K562 (cell line): ENCODE measurements at regions not wholly inside any gene's neighbourhood (a gene's known extent, or its start where the extent isn't known, plus 50 kb on each side); places are given as distances from the start of the nearest gene placed in this dataset.

Experiments
- ATAC-seq: fragments of 200-7000 bp; cut with Tn5 transposase; 3 replicates; pipeline ENCODE4 v1.9.1; 2020; ENCODE audit warnings: moderate library complexity
- BruUV-seq: library from RNA; stranded (reverse); fragments of 400-500 nt; replicated peaks from 2 replicates; lab custom pipeline; 2021; lab: Mats Ljungman, UMichigan
- CTCF ChIA-PET: fragments of 300-600 bp; formaldehyde crosslinking; extraction: SDS; loops from one replicate; lab custom pipeline; 2021; ENCODE audit warnings: low intra/inter-chr PET ratio; lab: Yijun Ruan, JAX
- POLR2A ChIA-PET: fragments of 300-600, 350-650 bp; sonication (Branson Sonifier 250); formaldehyde crosslinking; extraction: SDS; loops from one replicate; lab custom pipeline; 2021; ENCODE audit warnings: antibody characterized with exemption, inconsistent platforms; lab: Yijun Ruan, JAX
- DNase-seq, 4 experiments: peaks; one replicate each; pipeline versions ENCODE4 v3.0.0 to v3.0.0-alpha.2; 2011 to 2018; ENCODE audit warnings: low spot score in 3 of 4, mixed read lengths in 3 of 4; ENCODE audit errors: extremely low read depth in 1 of 4
- FAIRE-seq: peaks from 2 replicates; lab custom pipeline; 2011; peaks lifted over from hg19 to GRCh38; lab: Jason Lieb, UNC
- H2AFZ ChIP-seq: 2 replicates; pipeline ENCODE4 v1.6.0; 2011; ENCODE audit warnings: low read depth, low read length, control low read depth, inconsistent platforms
- H3K27ac ChIP-seq: fragments of 200-600 bp; 3 replicates; pipeline ENCODE4 v1.8.0; 2011; ENCODE audit warnings: low read depth, mild to moderate bottlenecking, control low read depth, inconsistent platforms, low read length, moderate library complexity, mixed read lengths; ENCODE audit errors: extremely low read depth
- H3K27me3 ChIP-seq, 2 experiments: fragments of 300-600 bp in 1 of 2; 2 replicates in 1 of 2; 3 replicates in 1 of 2; pipeline versions ENCODE4 v1.6.0 to v1.8.0; 2011; ENCODE audit warnings: inconsistent platforms in 2 of 2, low read length in 2 of 2, mild to moderate bottlenecking in 1 of 2, mixed read lengths in 1 of 2, moderate library complexity in 1 of 2; ENCODE audit not compliant: control insufficient read depth in 2 of 2, insufficient read depth in 2 of 2
- H3K36me3 ChIP-seq: fragments of 300-600 bp; 3 replicates; pipeline ENCODE4 v1.8.0; 2011; ENCODE audit warnings: mild to moderate bottlenecking, low read length, inconsistent platforms; ENCODE audit not compliant: control insufficient read depth, insufficient read depth
- H3K4me1 ChIP-seq, 2 experiments: fragments of 200-600 bp in 1 of 2; replicated peaks in 1 of 2; 2 replicates in 1 of 2; 3 replicates in 1 of 2; pipeline versions ENCODE4 v1.5.1 to v1.8.0; 2011; ENCODE audit warnings: inconsistent platforms in 2 of 2, low read length in 2 of 2, mild to moderate bottlenecking in 1 of 2, mixed read lengths in 1 of 2, moderate library complexity in 1 of 2; ENCODE audit not compliant: control insufficient read depth in 2 of 2, insufficient read depth in 2 of 2
- H3K4me2 ChIP-seq: 2 replicates; pipeline ENCODE4 v1.6.1; 2011; ENCODE audit warnings: low read length, control low read depth, inconsistent platforms, mixed read lengths; ENCODE audit not compliant: insufficient read depth
- H3K4me3 ChIP-seq: fragments of 200-600 bp; sonication (generic), shearing (Covaris generic); 2 replicates; pipeline ENCODE4 v1.5.1; 2016; ENCODE audit warnings: control low read depth, inconsistent platforms
- H3K79me2 ChIP-seq: fragments of 200-600 bp; 3 replicates; pipeline ENCODE4 v1.8.0; 2011; ENCODE audit warnings: low read length, inconsistent platforms; ENCODE audit not compliant: control insufficient read depth, insufficient read depth
- H3K9ac ChIP-seq, 2 experiments: 2 replicates each; pipeline versions ENCODE4 v1.6.0 to v1.6.1; 2011; ENCODE audit warnings: low read depth in 2 of 2, low read length in 2 of 2, control low read depth in 1 of 2, inconsistent platforms in 1 of 2, mild to moderate bottlenecking in 1 of 2, mixed read lengths in 1 of 2; ENCODE audit not compliant: insufficient read depth in 1 of 2
- H3K9me1 ChIP-seq: one replicate; pipeline ENCODE4 v1.6.0; 2011; ENCODE audit warnings: inconsistent platforms, mild to moderate bottlenecking, low read length, moderate library complexity; ENCODE audit not compliant: control insufficient read depth, insufficient read depth
- H3K9me3 ChIP-seq: replicated peaks from 2 replicates; pipeline ENCODE4 v1.5.1; 2011; ENCODE audit warnings: low read depth, low read length, inconsistent platforms; ENCODE audit not compliant: control insufficient read depth, insufficient read depth
- H4K20me1 ChIP-seq: replicated peaks from 2 replicates; pipeline ENCODE4 v1.6.1; 2011; ENCODE audit warnings: low read length, inconsistent platforms, mixed read lengths; ENCODE audit not compliant: control insufficient read depth, insufficient read depth
- EP300 ChIP-seq: IDR thresholded peaks from 2 replicates; pipeline ENCODE4 v1.6.1; 2012; ENCODE audit warnings: low read length, improper control_type of control experiment
- JUND ChIP-seq, 2 experiments: IDR thresholded peaks; 2 replicates in 1 of 2; 3 replicates in 1 of 2; pipeline ENCODE4 v1.6.1; 2011; ENCODE audit warnings: borderline replicate concordance in 2 of 2, low read depth in 2 of 2, low read length in 2 of 2, improper control_type of control experiment in 1 of 2, missing biosample characterization in 1 of 2, missing genetic modification characterization in 1 of 2, missing genetic modification reagents in 1 of 2
- MYC ChIP-seq, 2 experiments: fragments of 250-450 bp in 1 of 2; sonication (Bioruptor Pico) in 1 of 2; IDR thresholded peaks; 2 replicates each; pipeline versions ENCODE4 v1.5.1 to v1.6.1; 2012 to 2021; ENCODE audit warnings: low read depth in 2 of 2, borderline replicate concordance in 1 of 2, improper control_type of control experiment in 1 of 2, low read length in 1 of 2, mild to moderate bottlenecking in 1 of 2, moderate library complexity in 1 of 2
- NFATC3 ChIP-seq: fragments of 450-650 bp; IDR thresholded peaks from 2 replicates; pipeline ENCODE4 v1.6.1; 2017; ENCODE audit warnings: mild to moderate bottlenecking
- NRF1 ChIP-seq, 2 experiments: fragments of 450-650 bp; IDR thresholded peaks in 1 of 2; conservative IDR thresholded peaks in 1 of 2; 2 replicates each; pipeline ENCODE4 v1.6.1; 2014; ENCODE audit warnings: mild to moderate bottlenecking in 2 of 2
- POLR3A ChIP-seq: IDR thresholded peaks from 2 replicates; pipeline ENCODE4 v1.6.1; 2011; ENCODE audit warnings: borderline replicate concordance, mild to moderate bottlenecking, moderate library complexity; ENCODE audit not compliant: insufficient read length, insufficient read depth; ENCODE audit errors: extremely low read depth
- PTRF ChIP-seq: fragments of 450-650 bp; IDR thresholded peaks from 2 replicates; pipeline ENCODE4 v1.6.1; 2016; ENCODE audit warnings: mild to moderate bottlenecking, missing genetic modification characterization, missing compliant biosample characterization
- TBL1XR1 ChIP-seq, 2 experiments: IDR thresholded peaks; 2 replicates each; pipeline ENCODE4 v1.6.1; 2012; ENCODE audit warnings: improper control_type of control experiment in 2 of 2, low read length in 2 of 2, mild to moderate bottlenecking in 1 of 2
- TBP ChIP-seq: optimal IDR thresholded peaks from 2 replicates; pipeline ENCODE3; 2011; ENCODE audit warnings: low read depth, low read length, improper control_type of control experiment
- ZBTB1 ChIP-seq: sonication (generic); formaldehyde crosslinking; IDR thresholded peaks from 2 replicates; pipeline ENCODE4 v1.8.1; 2023; ENCODE audit warnings: missing genetic modification reagents, low read depth, mild to moderate bottlenecking, borderline replicate concordance
- ZFPM2 ChIP-seq: fragments of 250-450 bp; sonication (Bioruptor Pico); IDR thresholded peaks from 2 replicates; pipeline ENCODE4 v1.5.1; 2022; ENCODE audit warnings: mild to moderate bottlenecking
- ZKSCAN8 ChIP-seq: fragments of 200-800 bp; sonication (Bioruptor generic); IDR thresholded peaks from 2 replicates; pipeline ENCODE4 v1.6.1; 2016; ENCODE audit warnings: missing genetic modification characterization, missing compliant biosample characterization
- ZNF586 ChIP-seq: fragments of 450-650 bp; formaldehyde crosslinking; conservative IDR thresholded peaks from 2 replicates; pipeline ENCODE4 v1.4.0; 2020; ENCODE audit warnings: mild to moderate bottlenecking, moderate library complexity
- WGBS: fragments of 100-300 bp; shearing (Covaris generic); methylation state at CpG from one replicate; pipeline ENCODE4 v1.1.6; 2016; ENCODE audit warnings: low coverage, mixed read lengths; ENCODE audit not compliant: insufficient coverage; ENCODE audit errors: missing lambda C conversion rate; 5-methylcytosine and 5-hydroxymethylcytosine counted together
- in situ Hi-C: fragments of 300-500 bp; cut with MboI; formaldehyde crosslinking; loops from 4 replicates; pipeline ENCODE4 v1.15.0; 2018; ENCODE audit warnings: inconsistent platforms, mixed read lengths
- intact Hi-C: fragments of 100-400 bp; cut with micrococcal nuclease; formaldehyde crosslinking; loops from 2 replicates; pipeline ENCODE4 v1.14.2; 2022
- TF ChIP-seq, protein P1 (sequence below): sonication (generic); formaldehyde crosslinking; IDR thresholded peaks from 2 replicates; pipeline ENCODE4 v1.8.0; 2022; ENCODE audit warnings: mild to moderate bottlenecking, missing genetic modification reagents
- TF ChIP-seq, protein P2 (sequence below): IDR thresholded peaks from 3 replicates; pipeline ENCODE4 v1.6.1; 2011; ENCODE audit warnings: borderline replicate concordance, mild to moderate bottlenecking, moderate library complexity; ENCODE audit not compliant: insufficient read length; ENCODE audit errors: extremely low read depth

DNA sequence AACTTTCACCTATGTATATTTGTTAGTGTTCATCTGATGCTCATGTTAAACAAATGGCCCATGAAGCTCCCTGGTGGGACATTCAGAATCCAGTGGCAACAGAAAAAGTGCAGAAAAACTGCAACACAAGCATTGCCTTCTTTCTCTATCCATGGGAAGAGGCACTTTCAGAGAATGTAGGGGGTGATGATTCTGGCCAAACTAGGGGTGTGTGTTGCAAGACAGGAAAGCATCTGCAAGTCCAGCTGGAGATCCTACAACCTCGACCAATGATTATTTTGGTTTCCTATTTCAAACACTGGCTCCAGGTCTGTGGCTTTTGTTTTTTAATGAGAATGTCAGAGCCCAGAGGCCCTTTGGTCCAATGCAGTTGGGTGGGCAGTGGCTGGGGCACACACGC, 198.7 kb downstream of the CXCL12 start:
- H3K4me3 ChIP-seq, result no peak overlapping the region
- no TSS peak for BruUV-seq
- no peak overlapping the region for H2AFZ ChIP-seq
- H3K36me3 ChIP-seq, result no peaks in the 10 kb centered on the region
- FAIRE-seq, result no peak
- CTCF ChIA-PET, result no interaction called here
- DNase-seq, result no peak
- H4K20me1 ChIP-seq, result no peaks in the 10 kb centered on the region
- ATAC-seq, result no peak
- no peak overlapping the region for H3K27ac ChIP-seq
- H3K79me2 ChIP-seq, result no peaks in the 10 kb centered on the region
- H3K9ac ChIP-seq, result no peak overlapping the region
- no peaks in the 10 kb centered on the region for H3K9me1 ChIP-seq
- H3K4me1 ChIP-seq, result no peaks in the 10 kb centered on the region
- intact Hi-C loops (no loop called here), in situ Hi-C loops (no loop called here)
- POLR2A ChIA-PET, result no interaction called here
- no peaks in the 10 kb centered on the region for H3K9me3 ChIP-seq
- H3K4me2 ChIP-seq, result no peak overlapping the region
- no peaks in the 10 kb centered on the region; a peak in 1 of 5 replicates for H3K27me3 ChIP-seq
- 0% methylated on average over 2 of the region's 2 CpGs for WGBS
- TF ChIP-seq NRF1 (conservative IDR thresholded peaks at IDR 0.05 in 1 of 2, IDR thresholded peaks at IDR 0.05 in 1 of 2), result no peak
- no peak for TF ChIP-seq PTRF (tag)
- TF ChIP-seq POLR3A, result no peak
- no peak for TF ChIP-seq TBL1XR1 (IDR thresholded peaks at IDR 0.05; ENCODE audit: low read length in 2 of 2)
- no peak for TF ChIP-seq MYC (IDR thresholded peaks at IDR 0.05; ENCODE audit: low read depth, low read length)
- no peak for TF ChIP-seq MYC (CRISPR knock-in tag; IDR thresholded peaks at IDR 0.05; ENCODE audit: borderline replicate concordance, low read depth)
- TF ChIP-seq ZKSCAN8 (CRISPR knock-in tag), result no peak
- TF ChIP-seq EP300, result no peak
- TF ChIP-seq, protein P1, sequence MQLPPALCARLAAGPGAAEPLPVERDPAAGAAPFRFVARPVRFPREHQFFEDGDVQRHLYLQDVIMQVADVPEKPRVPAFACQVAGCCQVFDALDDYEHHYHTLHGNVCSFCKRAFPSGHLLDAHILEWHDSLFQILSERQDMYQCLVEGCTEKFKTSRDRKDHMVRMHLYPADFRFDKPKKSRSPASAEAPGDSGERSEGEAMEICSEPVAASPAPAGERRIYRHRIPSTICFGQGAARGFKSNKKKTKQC (CRISPR knock-in tag), result no peak
- TF ChIP-seq TBP, result no peak
- no peak for TF ChIP-seq ZNF586 (CRISPR knock-in tag)
- TF ChIP-seq ZFPM2 (CRISPR knock-in tag), result no peak
- TF ChIP-seq, protein P2, sequence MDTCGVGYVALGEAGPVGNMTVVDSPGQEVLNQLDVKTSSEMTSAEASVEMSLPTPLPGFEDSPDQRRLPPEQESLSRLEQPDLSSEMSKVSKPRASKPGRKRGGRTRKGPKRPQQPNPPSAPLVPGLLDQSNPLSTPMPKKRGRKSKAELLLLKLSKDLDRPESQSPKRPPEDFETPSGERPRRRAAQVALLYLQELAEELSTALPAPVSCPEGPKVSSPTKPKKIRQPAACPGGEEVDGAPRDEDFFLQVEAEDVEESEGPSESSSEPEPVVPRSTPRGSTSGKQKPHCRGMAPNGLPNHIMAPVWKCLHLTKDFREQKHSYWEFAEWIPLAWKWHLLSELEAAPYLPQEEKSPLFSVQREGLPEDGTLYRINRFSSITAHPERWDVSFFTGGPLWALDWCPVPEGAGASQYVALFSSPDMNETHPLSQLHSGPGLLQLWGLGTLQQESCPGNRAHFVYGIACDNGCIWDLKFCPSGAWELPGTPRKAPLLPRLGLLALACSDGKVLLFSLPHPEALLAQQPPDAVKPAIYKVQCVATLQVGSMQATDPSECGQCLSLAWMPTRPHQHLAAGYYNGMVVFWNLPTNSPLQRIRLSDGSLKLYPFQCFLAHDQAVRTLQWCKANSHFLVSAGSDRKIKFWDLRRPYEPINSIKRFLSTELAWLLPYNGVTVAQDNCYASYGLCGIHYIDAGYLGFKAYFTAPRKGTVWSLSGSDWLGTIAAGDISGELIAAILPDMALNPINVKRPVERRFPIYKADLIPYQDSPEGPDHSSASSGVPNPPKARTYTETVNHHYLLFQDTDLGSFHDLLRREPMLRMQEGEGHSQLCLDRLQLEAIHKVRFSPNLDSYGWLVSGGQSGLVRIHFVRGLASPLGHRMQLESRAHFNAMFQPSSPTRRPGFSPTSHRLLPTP, result no peak
- TF ChIP-seq ZBTB1 (CRISPR knock-in tag), result no peak
- TF ChIP-seq JUND (IDR thresholded peaks at IDR 0.05; ENCODE audit: borderline replicate concordance, low read depth, low read length), result no peak
- no peak for TF ChIP-seq JUND (tag; IDR thresholded peaks at IDR 0.05; ENCODE audit: borderline replicate concordance, low read depth, low read length)
- TF ChIP-seq NFATC3, result no peak
